HepG2 (cell line): ENCODE measurements at regions not wholly inside any gene's neighbourhood (a gene's known extent, or its start where the extent isn't known, plus 50 kb on each side); places are given as distances from the start of the nearest gene placed in this dataset.

Experiments used
- ATM ChIP-seq: fragments of 450-650 bp; IDR thresholded peaks from 2 replicates; pipeline ENCODE4 v1.7.1; 2017; ENCODE audit warnings: mild to moderate bottlenecking, borderline replicate concordance
- JUND ChIP-seq: sonication (generic); formaldehyde crosslinking; IDR thresholded peaks from 2 replicates; pipeline ENCODE4 v1.8.0; 2022; ENCODE audit warnings: mild to moderate bottlenecking, missing genetic modification reagents
- MIXL1 ChIP-seq: IDR thresholded peaks from 2 replicates; pipeline ENCODE4 v1.6.1; 2016
- NCOA2 ChIP-seq: sonication (generic); formaldehyde crosslinking; IDR thresholded peaks from 2 replicates; pipeline ENCODE4 v1.8.0; 2022; ENCODE audit warnings: inconsistent platforms
- THAP11 ChIP-seq: IDR thresholded peaks from 2 replicates; pipeline ENCODE4 v1.6.1; 2016; ENCODE audit warnings: missing biosample characterization, missing genetic modification reagents
- YY1 ChIP-seq: IDR thresholded peaks from 2 replicates; pipeline ENCODE4 v1.6.1; 2011; ENCODE audit warnings: low read length, low read depth, moderate library complexity, mild to moderate bottlenecking; ENCODE audit not compliant: insufficient read depth, insufficient replicate concordance
- ZNF7 ChIP-seq: IDR thresholded peaks from 2 replicates; pipeline ENCODE4 v1.6.1; 2016; ENCODE audit warnings: missing biosample characterization, missing genetic modification reagents
- TF ChIP-seq, protein P1 (sequence below): sonication (generic); formaldehyde crosslinking; IDR thresholded peaks from 2 replicates; pipeline ENCODE4 v1.4.0; 2020; ENCODE audit warnings: mild to moderate bottlenecking, missing genetic modification reagents
- TF ChIP-seq, protein P2 (sequence below): sonication (generic); formaldehyde crosslinking; IDR thresholded peaks from 2 replicates; pipeline ENCODE4 v1.5.0; 2020; ENCODE audit warnings: missing genetic modification reagents, mild to moderate bottlenecking, borderline replicate concordance
- TF ChIP-seq, protein P3 (sequence below): sonication (generic); formaldehyde crosslinking; IDR thresholded peaks from 2 replicates; pipeline ENCODE4 v1.4.0; 2020; ENCODE audit warnings: missing genetic modification reagents
- TF ChIP-seq, protein P4 (sequence below): sonication (generic); formaldehyde crosslinking; IDR thresholded peaks from 2 replicates; pipeline ENCODE4 v1.5.0; 2020; ENCODE audit warnings: missing genetic modification reagents, mild to moderate bottlenecking, borderline replicate concordance

DNA sequence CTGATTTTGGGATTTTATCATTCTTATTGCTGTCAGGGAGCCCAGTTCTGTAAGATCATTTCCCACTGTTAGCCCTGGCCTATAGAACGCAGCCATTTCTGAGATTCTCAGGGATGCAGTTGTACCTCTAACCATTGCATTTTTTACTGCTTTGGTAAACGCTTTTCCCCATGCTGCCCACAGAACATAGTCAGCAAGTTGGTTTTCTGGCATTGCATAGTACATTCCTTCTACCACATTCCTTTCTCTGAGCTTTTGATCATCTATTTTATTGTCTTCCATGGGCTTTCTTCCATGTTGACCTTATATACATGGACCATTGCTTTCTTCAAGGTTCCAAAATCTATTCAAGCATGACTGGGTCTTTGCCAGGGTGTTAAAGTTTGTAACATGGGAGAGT, 86.8 kb upstream of the ST6GAL2 start (continued):
- TF ChIP-seq, protein P1, sequence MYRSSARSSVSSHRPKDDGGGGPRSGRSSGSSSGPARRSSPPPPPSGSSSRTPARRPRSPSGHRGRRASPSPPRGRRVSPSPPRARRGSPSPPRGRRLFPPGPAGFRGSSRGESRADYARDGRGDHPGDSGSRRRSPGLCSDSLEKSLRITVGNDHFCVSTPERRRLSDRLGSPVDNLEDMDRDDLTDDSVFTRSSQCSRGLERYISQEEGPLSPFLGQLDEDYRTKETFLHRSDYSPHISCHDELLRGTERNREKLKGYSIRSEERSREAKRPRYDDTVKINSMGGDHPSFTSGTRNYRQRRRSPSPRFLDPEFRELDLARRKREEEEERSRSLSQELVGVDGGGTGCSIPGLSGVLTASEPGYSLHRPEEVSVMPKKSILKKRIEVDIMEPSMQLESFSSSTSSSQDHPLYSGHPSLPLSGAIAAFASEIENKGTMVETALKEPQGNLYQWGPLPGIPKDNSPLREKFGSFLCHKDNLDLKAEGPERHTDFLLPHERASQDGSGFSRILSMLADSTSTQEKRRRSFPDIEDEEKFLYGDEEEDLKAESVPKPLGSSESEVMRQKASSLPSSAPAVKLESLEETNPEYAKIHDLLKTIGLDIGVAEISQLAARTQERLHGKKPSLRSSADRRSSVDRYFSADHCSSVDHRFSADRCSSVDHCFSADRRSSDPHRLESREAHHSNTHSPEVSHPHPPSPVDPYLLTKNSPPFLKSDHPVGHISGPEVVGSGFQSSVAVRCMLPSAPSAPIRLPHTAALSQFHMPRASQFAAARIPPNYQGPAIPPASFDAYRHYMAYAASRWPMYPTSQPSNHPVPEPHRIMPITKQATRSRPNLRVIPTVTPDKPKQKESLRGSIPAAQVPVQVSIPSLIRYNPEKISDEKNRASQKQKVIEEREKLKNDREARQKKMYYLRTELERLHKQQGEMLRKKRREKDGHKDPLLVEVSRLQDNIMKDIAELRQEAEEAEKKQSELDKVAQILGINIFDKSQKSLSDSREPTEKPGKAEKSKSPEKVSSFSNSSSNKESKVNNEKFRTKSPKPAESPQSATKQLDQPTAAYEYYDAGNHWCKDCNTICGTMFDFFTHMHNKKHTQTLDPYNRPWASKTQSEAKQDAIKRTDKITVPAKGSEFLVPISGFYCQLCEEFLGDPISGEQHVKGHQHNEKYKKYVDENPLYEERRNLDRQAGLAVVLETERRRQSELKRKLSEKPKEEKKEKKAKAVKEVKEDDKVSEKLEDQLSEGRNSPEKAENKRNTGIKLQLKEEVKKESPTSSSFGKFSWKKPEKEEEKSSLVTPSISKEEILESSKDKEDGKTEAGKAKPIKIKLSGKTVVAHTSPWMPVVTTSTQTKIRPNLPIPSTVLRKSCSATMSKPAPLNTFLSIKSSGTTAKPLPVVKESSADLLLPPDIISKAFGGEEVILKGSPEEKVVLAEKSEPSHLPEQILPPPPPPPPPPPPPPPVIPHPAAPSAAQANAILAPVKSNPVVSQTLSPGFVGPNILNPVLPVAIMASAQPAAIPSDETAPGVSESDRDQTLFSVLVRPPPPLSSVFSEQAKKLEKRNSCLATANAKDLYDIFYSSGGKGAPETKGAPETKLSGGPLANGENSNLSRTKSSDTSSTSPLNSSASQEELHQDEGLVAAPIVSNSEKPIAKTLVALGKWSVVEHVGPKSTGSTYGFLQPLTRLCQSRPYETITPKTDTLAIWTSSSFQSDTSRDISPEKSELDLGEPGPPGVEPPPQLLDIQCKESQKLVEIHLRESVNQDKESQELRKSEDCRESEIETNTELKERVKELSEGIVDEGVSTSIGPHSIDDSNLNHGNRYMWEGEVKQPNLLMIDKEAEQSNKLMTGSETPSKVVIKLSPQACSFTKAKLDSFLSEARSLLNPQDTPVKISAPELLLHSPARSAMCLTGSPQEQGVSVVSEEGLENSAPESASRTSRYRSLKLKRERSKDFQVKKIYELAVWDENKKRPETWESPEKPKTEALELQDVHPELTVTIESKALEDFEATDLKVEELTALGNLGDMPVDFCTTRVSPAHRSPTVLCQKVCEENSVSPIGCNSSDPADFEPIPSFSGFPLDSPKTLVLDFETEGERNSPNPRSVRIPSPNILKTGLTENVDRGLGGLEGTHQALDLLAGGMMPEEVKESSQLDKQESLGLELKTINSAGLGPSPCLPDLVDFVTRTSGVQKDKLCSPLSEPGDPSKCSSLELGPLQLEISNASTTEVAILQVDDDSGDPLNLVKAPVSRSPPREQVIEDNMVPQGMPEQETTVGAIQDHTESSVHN (CRISPR knock-in tag) = no peak
- TF ChIP-seq JUND (CRISPR knock-in tag) (no peak), NCOA2 (CRISPR knock-in tag) (no peak), YY1 (no peak), ZNF7 (CRISPR knock-in tag) (no peak), THAP11 (CRISPR knock-in tag) (no peak), ATM (no peak), MIXL1 (no peak)
- TF ChIP-seq, protein P2, sequence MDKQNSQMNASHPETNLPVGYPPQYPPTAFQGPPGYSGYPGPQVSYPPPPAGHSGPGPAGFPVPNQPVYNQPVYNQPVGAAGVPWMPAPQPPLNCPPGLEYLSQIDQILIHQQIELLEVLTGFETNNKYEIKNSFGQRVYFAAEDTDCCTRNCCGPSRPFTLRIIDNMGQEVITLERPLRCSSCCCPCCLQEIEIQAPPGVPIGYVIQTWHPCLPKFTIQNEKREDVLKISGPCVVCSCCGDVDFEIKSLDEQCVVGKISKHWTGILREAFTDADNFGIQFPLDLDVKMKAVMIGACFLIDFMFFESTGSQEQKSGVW (CRISPR knock-in tag) = no peak
- TF ChIP-seq, protein P3, sequence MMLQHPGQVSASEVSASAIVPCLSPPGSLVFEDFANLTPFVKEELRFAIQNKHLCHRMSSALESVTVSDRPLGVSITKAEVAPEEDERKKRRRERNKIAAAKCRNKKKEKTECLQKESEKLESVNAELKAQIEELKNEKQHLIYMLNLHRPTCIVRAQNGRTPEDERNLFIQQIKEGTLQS (CRISPR knock-in tag) = no peak
- TF ChIP-seq, protein P4, sequence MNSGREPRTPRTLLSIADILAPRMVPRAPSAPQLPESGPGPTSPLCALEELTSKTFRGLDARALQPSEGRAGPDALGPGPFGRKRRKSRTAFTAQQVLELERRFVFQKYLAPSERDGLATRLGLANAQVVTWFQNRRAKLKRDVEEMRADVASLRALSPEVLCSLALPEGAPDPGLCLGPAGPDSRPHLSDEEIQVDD (CRISPR knock-in tag) = no peak
